ENCODE measurements at regions not wholly inside any gene's neighbourhood (a gene's known extent, or its start where the extent isn't known, plus 50 kb on each side); places are given as distances from the start of the nearest gene placed in this dataset.

DNA sequence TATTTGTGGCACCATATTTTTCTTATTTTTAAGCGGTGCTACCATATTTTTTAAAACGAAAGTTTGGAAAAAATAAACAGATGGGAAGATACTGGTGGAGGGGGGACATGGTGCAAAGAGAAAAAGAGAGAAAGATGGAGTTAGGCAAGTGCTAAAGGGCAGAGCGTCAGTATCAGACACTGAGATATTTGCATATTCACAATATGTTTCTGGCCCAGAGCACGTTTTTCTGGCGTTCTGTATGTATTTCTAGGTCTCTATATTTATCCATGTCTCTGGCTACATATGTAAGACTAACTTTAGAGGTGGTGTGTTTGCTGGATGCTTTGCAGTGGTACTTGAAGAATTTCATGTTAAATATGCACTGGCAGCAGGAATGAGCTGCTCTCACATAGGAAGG is 414.0 kb downstream of the TLE4 start:
- TF ChIP-seq, protein P1, sequence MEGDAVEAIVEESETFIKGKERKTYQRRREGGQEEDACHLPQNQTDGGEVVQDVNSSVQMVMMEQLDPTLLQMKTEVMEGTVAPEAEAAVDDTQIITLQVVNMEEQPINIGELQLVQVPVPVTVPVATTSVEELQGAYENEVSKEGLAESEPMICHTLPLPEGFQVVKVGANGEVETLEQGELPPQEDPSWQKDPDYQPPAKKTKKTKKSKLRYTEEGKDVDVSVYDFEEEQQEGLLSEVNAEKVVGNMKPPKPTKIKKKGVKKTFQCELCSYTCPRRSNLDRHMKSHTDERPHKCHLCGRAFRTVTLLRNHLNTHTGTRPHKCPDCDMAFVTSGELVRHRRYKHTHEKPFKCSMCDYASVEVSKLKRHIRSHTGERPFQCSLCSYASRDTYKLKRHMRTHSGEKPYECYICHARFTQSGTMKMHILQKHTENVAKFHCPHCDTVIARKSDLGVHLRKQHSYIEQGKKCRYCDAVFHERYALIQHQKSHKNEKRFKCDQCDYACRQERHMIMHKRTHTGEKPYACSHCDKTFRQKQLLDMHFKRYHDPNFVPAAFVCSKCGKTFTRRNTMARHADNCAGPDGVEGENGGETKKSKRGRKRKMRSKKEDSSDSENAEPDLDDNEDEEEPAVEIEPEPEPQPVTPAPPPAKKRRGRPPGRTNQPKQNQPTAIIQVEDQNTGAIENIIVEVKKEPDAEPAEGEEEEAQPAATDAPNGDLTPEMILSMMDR (IDR thresholded peaks at IDR 0.05), result no peak
- TF ChIP-seq POLR2A (IDR thresholded peaks at IDR 0.05), result no peak

Measured in vagina (tissue), 2 donors.